Stimulated activated CD8-positive, alpha-beta memory T cell treated with anti-CD3 and anti-CD28 coated beads, Interleukin-2, amount 100 ng/mL, for 1 hour (primary cell): ENCODE measurements at regions not wholly inside any gene's neighbourhood (a gene's known extent, or its start where the extent isn't known, plus 50 kb on each side); places are given as distances from the start of the nearest gene placed in this dataset.

Source experiments
- DNase-seq, 2 donors: peaks; one replicate each; pipeline ENCODE4 v3.0.0-alpha.2; 2020; ENCODE audit warnings: low read depth in 2 of 2

DNA sequence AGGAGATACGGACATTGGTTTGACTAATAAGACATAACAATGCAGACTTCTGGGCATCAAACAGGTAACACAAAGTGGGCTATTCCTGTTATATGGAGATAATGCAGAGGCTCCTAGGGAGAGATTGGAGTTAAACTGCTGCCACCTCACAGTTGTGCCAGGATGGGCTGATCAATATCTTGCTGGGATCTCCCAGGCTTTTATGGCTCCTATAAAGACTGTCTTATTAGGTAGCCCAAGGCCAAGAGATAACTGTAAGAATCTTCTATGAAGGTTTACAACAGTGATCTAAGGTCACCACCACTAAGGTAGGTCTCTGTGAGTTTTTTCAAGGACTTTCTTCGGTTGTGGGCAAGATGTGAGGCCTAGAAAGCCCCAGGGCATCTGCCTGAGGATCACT is 345.8 kb downstream of the KLF5 start:
- no peak for DNase-seq

DNA sequence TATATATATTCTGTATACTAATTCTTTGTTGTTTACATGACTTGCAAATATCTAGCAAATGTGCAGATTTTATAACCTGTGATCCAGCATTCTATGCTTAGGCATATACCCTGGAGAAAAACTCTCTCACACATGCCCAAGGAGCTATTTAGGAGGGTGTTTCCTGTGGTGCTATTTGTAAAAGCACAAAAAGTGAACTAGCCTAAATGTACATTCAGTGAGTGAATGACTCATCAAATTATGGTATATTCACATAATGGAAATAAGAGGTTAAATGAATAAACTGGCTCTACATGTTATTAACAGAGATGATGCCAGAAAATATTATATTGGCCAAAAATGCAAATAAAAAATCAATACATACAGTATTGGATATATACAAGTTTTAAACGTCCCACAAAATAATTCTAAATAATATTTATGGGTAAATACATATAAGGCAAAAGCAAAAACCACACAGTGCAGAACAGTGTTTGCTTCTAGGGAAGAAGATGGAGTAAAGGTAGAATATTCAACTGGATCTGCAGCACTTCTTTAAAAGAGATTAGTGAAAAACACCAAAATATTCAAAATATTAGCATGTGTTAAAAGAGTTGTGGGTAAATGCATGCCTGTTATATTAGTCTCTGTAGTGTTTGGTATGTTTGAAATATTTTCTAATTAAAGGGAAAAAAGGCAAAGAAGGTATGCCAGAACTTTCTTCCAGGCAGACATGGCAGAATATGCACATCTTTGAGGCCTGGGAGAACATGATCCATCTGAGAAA is 344.7 kb downstream of the KLF5 start:
- no peak for DNase-seq

DNA sequence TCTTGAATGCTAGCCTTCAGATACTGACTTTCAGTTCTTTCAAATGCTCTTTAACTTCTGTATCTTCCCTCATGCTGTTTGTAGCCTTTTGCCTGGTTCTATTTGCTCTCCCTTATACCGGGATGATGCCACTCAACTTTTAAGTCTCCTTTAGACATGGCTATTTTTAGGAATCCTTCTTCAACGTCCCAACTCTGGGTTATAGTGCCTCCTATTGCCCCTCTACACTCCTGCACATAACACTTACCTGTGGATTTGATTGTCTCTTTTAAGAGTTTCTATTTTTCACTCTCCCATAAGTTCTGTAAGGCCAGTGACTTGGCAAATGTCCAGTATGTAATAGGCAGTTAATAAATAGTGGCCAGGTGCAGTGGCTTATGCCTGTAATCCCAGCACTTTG is 343.0 kb downstream of the KLF5 start:
- DNase-seq = no peak

DNA sequence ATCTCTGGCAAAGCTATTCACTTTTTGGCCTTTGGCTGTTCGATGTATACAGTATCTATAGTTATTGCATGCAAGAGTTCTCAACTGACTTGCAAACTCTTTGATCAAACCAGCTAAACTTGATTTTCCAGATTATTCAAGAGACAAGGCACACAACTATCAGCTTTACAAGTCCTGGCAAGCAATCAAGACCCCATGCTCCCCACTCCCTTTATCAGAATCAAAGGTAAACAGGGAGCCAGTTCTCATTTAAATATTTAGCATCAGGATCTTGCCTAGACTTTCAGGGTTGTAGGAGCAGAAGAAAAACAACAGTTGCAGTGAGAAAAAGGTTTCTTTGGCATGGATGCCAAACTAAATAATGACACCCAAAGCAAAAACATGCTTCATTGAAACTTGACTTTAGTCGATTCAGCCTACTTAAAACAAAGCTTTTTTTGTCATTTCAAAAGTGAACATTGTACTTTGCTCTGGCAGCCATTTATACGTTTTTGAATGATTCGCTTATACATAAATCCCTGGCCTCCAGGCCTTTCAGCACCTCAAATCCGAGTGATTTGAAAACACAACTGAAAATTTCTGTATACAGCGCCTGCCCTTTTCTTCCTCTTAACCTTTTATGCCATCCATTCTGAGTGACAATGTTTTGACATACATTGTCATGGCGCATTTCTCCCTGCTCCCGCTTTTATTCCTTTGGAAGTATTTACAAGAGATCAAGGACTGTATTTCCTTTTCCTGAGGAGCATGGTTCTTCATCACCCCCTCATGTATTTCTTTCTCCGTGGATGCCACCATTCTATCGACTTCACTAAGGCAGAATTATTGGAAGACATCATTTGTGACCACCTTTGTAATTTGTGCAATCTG is 340.8 kb downstream of the KLF5 start:
- no peak for DNase-seq

DNA sequence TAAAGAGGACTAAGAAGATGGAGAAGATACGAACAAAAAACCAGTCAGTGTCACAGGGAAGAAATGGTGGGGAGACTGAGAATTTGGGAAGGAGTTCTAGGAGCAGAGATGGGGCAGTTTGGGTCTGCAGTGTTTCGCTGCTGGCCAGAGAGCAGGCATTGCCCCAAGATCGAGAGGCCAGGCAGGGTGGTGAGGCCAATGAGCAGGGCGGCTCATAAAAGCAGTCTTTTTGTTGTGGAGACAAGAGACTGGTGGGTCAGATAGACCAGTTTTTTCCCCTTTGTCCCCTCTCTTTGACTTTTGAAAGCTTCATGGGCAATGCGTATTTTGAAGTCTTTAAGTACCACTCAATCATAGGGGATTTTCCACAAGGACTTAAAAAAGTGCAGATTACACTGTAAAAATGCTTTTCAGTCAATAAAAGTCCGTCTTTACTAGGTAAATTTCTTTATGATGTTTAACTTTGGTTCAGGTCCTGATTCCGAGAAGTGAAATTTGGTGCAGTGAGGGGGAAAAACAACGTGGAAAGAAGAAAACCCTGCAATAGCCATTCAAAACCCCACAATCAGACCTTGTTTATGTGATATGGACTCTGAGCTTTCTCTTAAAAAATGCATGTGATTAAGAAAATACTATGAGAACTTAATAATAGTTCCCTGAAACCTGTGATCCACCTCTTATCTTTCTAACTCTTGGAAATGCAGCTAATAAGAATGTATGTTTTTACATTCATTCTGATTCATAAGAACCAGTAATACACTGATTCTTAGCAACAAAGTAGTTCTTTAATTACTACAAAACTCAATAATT is 338.9 kb downstream of the KLF5 start:
- DNase-seq = no peak

DNA sequence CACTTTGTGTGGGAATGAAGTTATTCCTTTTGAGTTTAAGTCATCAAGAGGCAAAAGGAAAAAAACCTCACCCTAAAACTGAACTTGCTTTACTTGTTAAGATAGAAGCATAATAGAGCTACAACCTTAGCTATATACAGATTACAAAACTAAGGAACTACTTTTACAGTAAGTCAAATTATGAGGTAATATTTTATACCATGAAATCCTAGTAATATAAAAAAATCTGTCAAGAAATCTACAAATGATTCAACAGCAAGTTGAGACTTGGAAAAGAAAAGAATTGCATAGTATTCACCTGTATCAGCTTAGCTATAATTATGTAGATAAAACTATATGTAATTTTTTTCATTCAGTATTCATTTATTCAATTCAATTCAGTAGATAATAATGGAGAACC is 335.3 kb downstream of the KLF5 start:
- DNase-seq = no peak

DNA sequence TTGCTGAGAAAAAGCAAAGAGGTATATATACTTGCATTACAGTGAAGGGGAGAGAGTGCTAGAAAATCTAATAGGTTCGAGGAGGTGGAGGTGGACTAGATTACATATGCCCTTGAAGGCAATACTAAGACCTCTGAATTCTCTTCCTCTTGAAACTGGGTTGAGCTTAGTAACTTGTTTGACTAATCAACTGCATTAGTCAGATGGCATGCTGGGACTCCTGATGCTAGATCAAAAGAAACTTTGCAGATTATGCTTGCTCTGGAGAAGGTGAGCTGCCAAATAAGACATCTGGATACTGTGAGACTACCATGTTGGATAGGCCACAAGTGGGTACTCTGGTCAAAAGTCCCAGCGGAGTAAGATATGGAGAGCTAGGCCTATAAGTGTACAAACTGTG is 331.3 kb downstream of the KLF5 start:
- DNase-seq = no peak

DNA sequence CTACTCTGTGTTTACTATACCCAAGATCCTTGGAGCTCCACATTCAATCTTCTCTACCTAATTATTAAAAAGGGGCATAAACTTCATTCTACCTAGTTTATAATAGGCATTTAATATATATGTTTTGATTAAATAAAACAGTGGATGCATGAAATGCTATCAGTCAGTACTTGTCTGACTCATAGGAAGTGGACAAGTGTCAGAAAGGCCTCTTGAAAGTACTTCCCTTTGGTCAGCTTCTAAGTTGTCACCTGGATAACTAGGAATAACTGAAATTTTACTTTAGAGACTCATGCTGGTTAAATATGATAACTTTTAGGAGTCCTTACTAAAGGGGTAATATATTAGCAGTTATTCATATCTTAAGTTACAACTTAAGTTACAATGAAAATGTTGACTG is 329.8 kb downstream of the KLF5 start:
- no peak for DNase-seq

DNA sequence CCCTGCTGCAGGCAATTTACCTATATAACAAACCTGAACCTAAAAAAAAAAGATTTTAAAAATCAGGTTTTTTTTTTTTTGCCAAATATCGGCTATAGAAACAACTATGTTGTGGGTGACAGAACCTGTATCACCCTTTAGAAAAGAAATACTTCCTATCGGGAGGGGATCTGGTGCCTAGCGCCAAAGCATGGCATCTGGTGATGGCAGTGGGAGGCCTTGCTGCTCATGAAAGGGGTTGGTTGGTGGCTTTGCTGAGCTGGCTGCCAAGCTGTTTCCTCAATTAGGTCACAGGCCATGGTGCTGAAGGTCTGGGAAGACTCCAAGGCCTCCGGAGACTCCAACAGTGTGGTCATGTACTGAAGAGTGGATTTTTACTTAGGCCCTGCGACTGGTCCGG is 328.5 kb downstream of the KLF5 start:
- no peak for DNase-seq

DNA sequence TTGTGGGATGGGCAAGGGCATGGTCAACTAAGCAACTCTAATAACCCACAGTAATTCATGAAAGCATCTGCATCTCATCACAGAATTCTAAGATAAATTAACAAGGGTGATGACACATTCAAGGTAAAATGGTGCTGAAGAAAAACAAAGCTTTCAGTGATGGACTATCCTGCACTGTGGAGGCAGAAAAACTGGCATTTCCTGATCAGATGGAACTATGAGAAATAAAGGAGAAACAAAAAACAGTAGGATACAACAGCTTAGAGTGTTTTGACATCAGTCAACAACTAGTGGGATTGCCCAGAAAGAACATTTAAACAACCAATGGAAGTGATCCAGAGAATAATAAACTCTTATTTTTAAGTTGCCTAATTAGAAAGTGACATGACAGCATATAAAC is 327.0 kb downstream of the KLF5 start:
- DNase-seq = no peak

DNA sequence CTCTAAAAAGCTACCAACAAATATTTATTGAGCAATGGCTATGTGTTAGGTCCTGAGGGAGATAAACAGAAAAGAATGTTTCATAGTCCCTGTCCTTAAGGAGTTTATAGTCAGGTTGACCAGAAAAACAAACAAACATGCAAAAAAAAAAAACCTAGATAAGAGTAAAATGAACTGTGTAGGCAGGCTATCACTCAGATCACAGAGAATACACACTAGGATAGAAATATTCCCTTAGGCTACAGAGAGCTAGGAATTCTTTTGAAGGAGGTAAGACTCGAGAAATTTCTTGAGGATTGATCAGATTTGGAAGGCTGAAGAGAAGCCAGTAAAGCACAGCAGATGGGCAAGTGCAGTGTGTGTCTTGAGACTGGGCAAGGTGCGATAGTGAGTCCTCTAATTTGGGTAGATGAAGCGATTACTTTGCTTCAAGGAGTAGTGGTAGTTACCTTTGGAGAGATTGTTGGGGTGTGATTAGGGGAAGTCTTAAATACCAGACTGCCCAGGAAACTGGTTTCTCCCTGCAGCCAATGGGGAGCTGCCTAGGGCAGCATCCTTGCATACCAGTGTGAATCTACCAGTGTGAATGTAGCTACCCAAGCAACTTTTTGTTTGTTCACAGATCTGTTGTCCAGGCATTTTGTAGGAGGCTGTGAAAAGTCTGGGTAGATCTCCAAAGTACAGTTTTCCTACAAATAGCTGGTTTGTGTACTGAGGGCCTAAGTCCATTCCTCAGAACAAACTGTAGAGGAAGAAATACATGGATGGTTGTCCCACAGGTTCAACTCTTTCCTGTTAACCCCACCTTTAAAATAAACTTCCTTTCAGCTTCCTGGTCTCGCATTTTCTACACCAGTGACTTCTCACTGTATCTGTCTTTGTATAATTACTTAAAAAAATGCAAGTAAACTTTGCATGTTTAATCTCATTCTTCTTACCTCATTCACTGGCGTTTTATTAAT is 314.1 kb downstream of the KLF5 start:
- no peak for DNase-seq

DNA sequence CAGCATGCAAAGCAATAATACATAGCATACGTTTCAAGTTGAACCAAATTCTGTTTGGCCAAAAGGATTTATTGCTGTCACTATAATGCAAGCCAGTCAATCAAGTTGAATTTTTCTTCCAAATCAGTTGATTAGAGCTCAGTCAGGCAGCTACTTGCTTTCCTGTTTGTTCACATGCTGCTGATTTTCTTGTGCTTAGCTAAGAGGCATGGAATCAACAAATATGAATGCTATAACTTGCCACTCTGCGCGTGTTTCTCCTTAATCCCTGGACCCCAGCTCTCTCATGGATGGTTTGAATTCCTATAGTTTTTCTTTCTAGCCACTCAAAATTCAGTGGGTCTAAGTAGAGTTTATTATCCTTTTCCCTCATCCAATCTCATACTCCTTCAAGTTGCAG is 311.3 kb downstream of the KLF5 start:
- no peak for DNase-seq

DNA sequence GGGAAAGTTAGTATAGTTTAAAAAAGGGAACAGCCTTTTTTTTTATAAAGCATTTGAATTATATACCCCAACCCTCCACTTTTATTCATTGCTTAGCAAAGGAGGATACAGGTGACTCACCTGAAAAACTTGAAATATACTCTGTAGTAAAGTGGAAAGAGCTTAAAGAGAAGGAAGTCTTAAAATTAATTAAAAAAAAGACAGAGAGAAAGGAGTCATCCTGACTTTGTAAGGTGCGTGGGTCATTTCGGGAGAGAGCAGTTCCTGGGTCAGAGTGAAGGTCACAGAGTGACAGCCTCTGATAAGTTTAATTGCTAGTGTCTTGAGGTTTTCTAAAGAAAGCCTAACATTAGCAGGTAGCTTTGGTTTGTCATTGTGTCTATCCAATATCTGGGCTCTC is 310.3 kb downstream of the KLF5 start:
- no peak for DNase-seq

DNA sequence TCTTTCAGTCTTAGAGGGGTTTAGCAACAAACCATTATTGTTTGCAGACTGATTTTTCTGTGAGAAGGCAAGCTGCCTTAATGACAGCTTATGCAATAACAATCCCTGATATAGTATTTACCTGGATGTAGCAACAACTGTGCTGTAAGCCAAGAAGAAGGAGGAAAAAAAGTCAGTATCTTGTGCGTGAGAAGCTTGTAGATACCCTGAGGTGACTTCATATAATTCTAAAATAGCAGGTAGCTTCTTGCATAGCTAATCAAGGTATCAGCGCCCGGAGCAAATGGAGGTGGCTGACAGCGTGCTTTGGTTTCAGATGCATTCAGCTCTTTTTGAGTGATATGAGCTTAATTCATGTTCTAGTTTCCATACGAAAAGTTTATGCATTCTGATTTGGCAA is 309.8 kb downstream of the KLF5 start:
- DNase-seq = no peak

DNA sequence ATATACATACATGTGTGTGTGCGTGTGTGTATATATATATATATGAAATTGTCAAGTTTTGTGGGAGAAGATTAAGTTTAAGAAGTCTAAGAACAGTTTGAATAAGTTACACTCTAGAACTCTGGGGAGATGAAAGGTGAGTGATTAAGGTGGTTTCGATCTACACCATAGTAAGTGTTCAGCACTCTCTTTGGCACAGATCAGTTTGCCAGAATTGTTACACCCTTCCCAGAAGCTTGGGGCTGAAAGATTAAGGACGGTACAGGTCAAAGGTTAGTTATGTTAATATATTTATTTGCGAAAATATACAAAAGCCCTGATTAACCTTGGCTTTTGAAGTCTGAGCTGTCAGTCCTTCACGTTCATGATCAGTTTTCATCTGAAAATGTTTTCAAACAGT is 309.1 kb downstream of the KLF5 start:
- DNase-seq = no peak

DNA sequence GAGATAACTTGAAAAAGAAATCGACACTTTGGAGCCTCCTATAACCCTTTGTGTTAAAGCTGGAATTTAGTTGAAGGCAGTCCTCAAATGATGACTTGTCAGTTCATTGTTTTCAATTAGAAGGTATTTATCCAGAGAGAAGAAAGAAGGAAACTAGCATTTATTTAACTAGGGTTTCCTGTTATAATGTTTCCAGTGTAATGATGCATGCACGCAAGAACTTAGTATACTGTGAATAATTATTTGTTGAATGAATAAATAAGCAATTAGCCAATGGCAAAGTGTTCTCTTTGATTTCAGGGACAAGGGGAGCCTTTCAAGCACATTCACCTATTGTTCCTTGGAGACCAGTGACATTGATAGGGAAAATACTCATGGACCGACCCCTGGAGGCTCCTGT is 307.4 kb downstream of the KLF5 start:
- DNase-seq = no peak

DNA sequence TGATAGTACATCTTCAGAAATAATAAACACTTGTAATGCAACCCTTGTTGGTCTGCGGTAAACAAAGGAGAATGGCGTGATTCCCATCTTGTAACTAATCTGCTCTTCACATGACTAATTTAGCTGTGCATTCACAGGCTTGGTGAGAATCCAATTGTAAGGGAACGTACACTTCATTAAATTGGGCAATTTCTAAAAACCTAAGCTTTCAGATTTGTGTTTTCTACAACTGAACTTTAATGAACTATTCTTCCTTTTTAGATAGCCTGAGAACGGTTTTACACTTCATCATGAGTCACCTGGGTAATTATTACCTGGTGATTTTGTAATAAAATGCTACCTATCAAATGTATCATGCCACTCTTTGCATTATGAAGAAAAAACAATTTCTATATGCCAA is 306.9 kb downstream of the KLF5 start:
- no peak for DNase-seq

DNA sequence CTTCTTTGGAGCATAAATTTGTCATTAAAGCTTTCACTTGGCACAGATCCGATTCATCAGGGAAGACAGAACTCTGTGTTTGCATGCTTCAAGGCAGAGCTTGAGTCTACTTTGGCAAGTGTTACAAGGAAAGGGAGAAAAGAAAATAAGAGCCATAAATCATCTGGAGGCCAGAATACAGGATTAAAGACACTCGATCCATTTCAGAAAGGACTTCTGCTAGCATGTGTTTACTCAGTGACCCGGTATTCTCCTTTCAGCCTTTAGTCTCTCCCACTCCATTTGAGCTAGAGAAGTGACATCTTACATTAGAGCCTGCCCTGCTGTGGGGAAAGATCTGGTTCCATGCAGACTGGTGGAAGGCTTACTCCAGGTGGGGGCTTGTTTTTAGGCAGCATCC is 306.4 kb downstream of the KLF5 start:
- DNase-seq = no peak

DNA sequence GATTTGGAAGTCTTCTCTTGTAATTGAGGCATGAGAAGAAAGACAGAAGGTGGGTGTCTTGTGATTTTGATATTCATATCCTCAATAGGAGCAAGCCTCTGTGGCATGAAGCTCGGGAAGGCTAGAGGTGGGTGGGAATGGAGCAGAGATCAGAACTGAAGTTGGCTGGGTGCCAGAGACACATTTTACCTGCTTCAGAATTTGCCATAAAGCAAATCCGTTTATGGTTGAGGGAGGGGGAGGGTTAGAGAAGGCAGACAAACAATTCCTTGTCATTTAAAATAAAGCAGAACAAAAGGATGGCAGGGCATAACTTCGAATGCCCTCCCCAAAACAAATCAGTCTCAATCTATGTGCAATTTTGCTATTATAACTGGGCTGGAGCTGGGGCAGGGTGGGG is 305.9 kb downstream of the KLF5 start:
- no peak for DNase-seq

DNA sequence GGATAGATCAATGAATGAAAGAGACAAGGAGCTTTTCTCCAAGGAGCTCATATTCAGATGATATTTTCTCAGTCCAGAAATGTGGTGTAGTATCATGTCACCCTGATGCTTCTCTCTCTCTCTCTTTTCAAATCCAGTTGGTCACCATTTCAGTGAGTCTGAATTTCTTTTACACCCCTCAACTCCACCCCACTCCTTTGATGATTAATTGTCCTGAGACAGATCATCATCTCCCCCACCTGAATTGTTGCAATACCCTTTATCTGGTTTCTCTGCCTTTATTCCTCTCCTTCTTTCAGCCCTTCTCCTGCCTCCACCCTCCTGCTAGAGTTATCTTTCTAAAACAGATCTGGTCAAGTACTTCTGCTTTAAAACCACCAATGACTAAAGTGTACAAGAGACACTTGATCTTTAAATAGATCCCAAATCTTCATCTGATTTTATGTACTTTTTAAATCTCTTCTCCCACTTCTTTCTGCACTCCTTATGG is 299.8 kb downstream of the KLF5 start:
- no peak for DNase-seq

DNA sequence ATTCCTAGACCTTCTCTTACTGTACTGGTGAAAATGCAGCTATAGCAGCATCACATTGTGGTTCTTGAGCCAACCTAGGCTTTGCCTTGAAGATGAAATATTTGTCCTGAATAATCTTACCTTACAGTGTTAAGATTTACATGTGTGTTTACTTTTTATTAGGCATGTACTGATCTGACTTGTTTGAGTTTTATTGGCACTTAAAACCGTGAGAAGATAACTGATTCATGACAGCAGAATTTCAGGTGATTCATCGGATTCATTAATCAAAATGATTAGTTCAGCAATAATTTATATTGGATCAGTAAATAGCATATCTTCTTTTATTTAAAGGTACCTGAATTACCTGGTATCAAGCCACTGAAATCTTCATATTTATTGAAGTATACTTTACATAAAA is 296.3 kb downstream of the KLF5 start:
- no peak for DNase-seq
